GM23338 (cell line): ENCODE measurements at regions not wholly inside any gene's neighbourhood (a gene's known extent, or its start where the extent isn't known, plus 50 kb on each side); places are given as distances from the start of the nearest gene placed in this dataset.

Experiments
- ATAC-seq: fragments of 200-7000 bp; cut with Tn5 transposase; 3 replicates; pipeline ENCODE4 v1.9.1; 2020
- DNase-seq: peaks from one replicate; pipeline ENCODE4 v3.0.0-alpha.2; 2015; ENCODE audit warnings: low spot score
- H2AFZ ChIP-seq: fragments of 200-600 bp; sonication (generic); 2 replicates; pipeline ENCODE4 v1.8.0; 2016; ENCODE audit warnings: antibody characterized with exemption, mild to moderate bottlenecking, moderate library complexity
- H3F3A ChIP-seq: fragments of 200-600 bp; sonication (generic); replicated peaks from 2 replicates; pipeline ENCODE4 v1.8.0; 2017; ENCODE audit warnings: antibody characterized with exemption, mixed run types, low read depth
- H3K27ac ChIP-seq: fragments of 200-600 bp; sonication (generic); 2 replicates; pipeline ENCODE4 v1.6.1; 2016; ENCODE audit warnings: low read depth
- H3K27me3 ChIP-seq: fragments of 200-600 bp; sonication (generic); 2 replicates; pipeline ENCODE4 v1.8.0; 2016; ENCODE audit warnings: mild to moderate bottlenecking, mixed run types, moderate library complexity; ENCODE audit not compliant: insufficient read depth
- H3K36me3 ChIP-seq: fragments of 200-600 bp; sonication (generic); 2 replicates; pipeline ENCODE4 v1.8.0; 2016; ENCODE audit warnings: mild to moderate bottlenecking; ENCODE audit not compliant: insufficient read depth
- H3K4me1 ChIP-seq: fragments of 200-600 bp; sonication (generic); 2 replicates; pipeline ENCODE4 v1.8.0; 2016; ENCODE audit warnings: mild to moderate bottlenecking, moderate library complexity; ENCODE audit not compliant: insufficient read depth
- H3K4me2 ChIP-seq: fragments of 200-600 bp; sonication (generic); 2 replicates; pipeline ENCODE4 v1.7.1; 2017; ENCODE audit warnings: mixed run types
- H3K4me3 ChIP-seq: fragments of 200-600 bp; sonication (generic); 2 replicates; pipeline ENCODE4 v1.6.1; 2016; ENCODE audit warnings: mixed run types
- H3K79me2 ChIP-seq: fragments of 200-600 bp; sonication (generic); replicated peaks from 2 replicates; pipeline ENCODE4 v1.8.0; 2017; ENCODE audit warnings: mild to moderate bottlenecking; ENCODE audit not compliant: insufficient read depth
- H3K9me2 ChIP-seq: fragments of 200-600 bp; sonication (generic); 2 replicates; pipeline ENCODE4 v1.8.0; 2017; ENCODE audit not compliant: insufficient read depth
- H4K20me1 ChIP-seq: fragments of 200-600 bp; sonication (generic); replicated peaks from 2 replicates; pipeline ENCODE4 v1.8.0; 2017; ENCODE audit warnings: mild to moderate bottlenecking; ENCODE audit not compliant: insufficient read depth
- H3K27ac Mint-ChIP-seq: 2 replicates; pipeline ENCODE4 v1.8.0; 2020; ENCODE audit warnings: inconsistent platforms, mild to moderate bottlenecking, moderate library complexity, mixed read lengths
- H3K27me3 Mint-ChIP-seq: 3 replicates; pipeline ENCODE4 v1.8.0; 2022; ENCODE audit warnings: low read depth, mild to moderate bottlenecking, moderate library complexity, mixed read lengths, inconsistent platforms; ENCODE audit not compliant: insufficient read depth, poor library complexity
- H3K36me3 Mint-ChIP-seq: 3 replicates; pipeline ENCODE4 v1.8.0; 2021; ENCODE audit warnings: low read depth, mild to moderate bottlenecking, inconsistent platforms, moderate library complexity, mixed read lengths
- H3K4me1 Mint-ChIP-seq: 3 replicates; pipeline ENCODE4 v1.8.0; 2020; ENCODE audit warnings: mild to moderate bottlenecking, inconsistent platforms, mixed read lengths
- H3K4me3 Mint-ChIP-seq: 3 replicates; pipeline ENCODE4 v1.8.0; 2021; ENCODE audit warnings: moderate library complexity, mild to moderate bottlenecking, inconsistent platforms, mixed read lengths
- H3K9me3 Mint-ChIP-seq: 3 replicates; pipeline ENCODE4 v1.8.0; 2020; ENCODE audit warnings: moderate library complexity, mild to moderate bottlenecking, inconsistent platforms, mixed read lengths
- CREB1 ChIP-seq: fragments of 250-450 bp; sonication (Bioruptor Pico); IDR thresholded peaks from 2 replicates; pipeline ENCODE4 v1.5.0; 2020; ENCODE audit warnings: low read depth, mild to moderate bottlenecking, moderate library complexity
- EZH2 ChIP-seq: fragments of 200-600 bp; sonication (generic); IDR thresholded peaks from one replicate; pipeline ENCODE4 v1.8.0; 2017; ENCODE audit warnings: antibody characterized with exemption, mild to moderate bottlenecking, low read depth; ENCODE audit not compliant: unreplicated experiment
- EZH2phosphoT487 ChIP-seq: fragments of 200-600 bp; sonication (generic); IDR thresholded peaks from one replicate; pipeline ENCODE4 v1.8.1; 2018; ENCODE audit warnings: antibody characterized with exemption; ENCODE audit not compliant: unreplicated experiment
- JUNB ChIP-seq: IDR thresholded peaks from one replicate; pipeline ENCODE4 v1.6.1; 2016; ENCODE audit warnings: antibody characterized with exemption; ENCODE audit not compliant: unreplicated experiment
- NANOG ChIP-seq: IDR thresholded peaks from 2 replicates; pipeline ENCODE4 v1.6.1; 2016; ENCODE audit warnings: antibody characterized with exemption, borderline replicate concordance
- POLR2AphosphoS5 ChIP-seq: IDR thresholded peaks from 2 replicates; pipeline ENCODE4 v1.6.1; 2016; ENCODE audit warnings: antibody characterized with exemption, low read depth
- REST ChIP-seq: IDR thresholded peaks from one replicate; pipeline ENCODE4 v1.6.1; 2018; ENCODE audit warnings: antibody characterized with exemption; ENCODE audit not compliant: unreplicated experiment
- STAT1 ChIP-seq: IDR thresholded peaks from one replicate; pipeline ENCODE4 v1.6.1; 2016; ENCODE audit warnings: antibody characterized with exemption; ENCODE audit not compliant: unreplicated experiment
- ZNF114 ChIP-seq: fragments of 250-450 bp; sonication (Bioruptor Pico); IDR thresholded peaks from 2 replicates; pipeline ENCODE4 v1.5.0; 2020; ENCODE audit warnings: mild to moderate bottlenecking, moderate library complexity
- ZNF331 ChIP-seq: fragments of 250-450 bp; sonication (Bioruptor Pico); IDR thresholded peaks from 2 replicates; pipeline ENCODE4 v1.5.0; 2020; ENCODE audit warnings: low read depth, mild to moderate bottlenecking, moderate library complexity
- TF ChIP-seq, protein P1 (sequence below): fragments of 250-450 bp; sonication (Bioruptor Pico); IDR thresholded peaks from 2 replicates; pipeline ENCODE4 v1.5.0; 2020; ENCODE audit warnings: mild to moderate bottlenecking, moderate library complexity
- TF ChIP-seq, protein P2 (sequence below), 2 experiments: fragments of 200-600 bp in 1 of 2; sonication (generic) in 1 of 2; conservative IDR thresholded peaks; 2 replicates each; pipeline versions ENCODE4 v1.5.1 to v1.6.1; 2016 to 2017; ENCODE audit warnings: antibody characterized with exemption in 2 of 2, low read depth in 2 of 2, mild to moderate bottlenecking in 2 of 2, moderate library complexity in 1 of 2
- TF ChIP-seq, protein P3 (sequence below): IDR thresholded peaks from 2 replicates; pipeline ENCODE4 v1.6.1; 2016; ENCODE audit warnings: antibody characterized with exemption

DNA sequence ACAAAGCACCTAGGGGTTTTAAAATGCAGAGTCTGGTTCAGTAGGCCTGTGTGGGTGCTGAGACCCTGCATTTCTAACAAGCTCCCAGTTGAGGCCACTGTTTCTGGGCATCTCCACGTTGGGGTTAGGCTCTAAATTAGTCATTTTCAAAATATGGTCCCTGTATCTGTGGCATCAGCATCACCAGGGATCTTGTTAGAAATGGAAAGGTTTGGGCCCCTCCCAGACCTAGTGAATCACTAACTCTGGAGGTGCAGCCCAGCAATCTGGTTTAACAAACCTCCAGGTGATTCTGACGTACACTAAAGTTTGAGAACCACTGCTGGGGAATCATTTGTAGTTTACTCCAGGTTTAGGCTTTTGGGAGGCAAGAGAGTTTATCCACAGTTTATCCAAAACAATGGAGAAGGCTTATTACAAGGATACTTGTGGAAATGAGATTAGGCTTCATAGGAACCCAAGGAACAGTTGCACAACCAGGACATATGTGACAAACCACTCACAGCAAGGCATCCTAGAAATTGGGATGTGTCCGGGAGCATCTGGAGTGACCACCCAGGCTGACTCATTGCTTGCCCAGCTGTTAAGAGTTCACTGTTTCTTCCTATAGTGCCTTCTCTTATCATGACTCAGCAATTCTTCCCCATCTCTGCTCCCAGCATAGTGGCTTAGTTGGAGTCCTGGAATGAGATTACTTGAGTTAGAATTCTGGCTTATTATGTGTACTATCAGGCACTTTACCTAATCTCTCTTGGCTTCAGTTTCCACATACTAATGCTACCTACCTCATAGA lies 71.6 kb upstream of the STXBP6 start:
- Mint-ChIP-seq H3K36me3 (no peaks in the 10 kb centered on the region), H3K27ac (no peak overlapping the region; the same call in 1 of the 2 replicates), H3K4me3 (no peak overlapping the region), H3K4me1 (no peaks in the 10 kb centered on the region; the same call in 2 of the 3 replicates), H3K9me3 (no peaks in the 10 kb centered on the region; the same call in 2 of the 3 replicates), H3K27me3 (peaks cover 4% of the 10 kb centered on the region)
- Histone ChIP-seq H3F3A (no peaks in the 10 kb centered on the region), H4K20me1 (no peaks in the 10 kb centered on the region), H3K4me1 (no peaks in the 10 kb centered on the region; the same call in 1 of the 2 replicates), H3K36me3 (no peaks in the 10 kb centered on the region), H2AFZ (peak overlapping the region; percentile 90), H3K27me3 (no peaks in the 10 kb centered on the region), H3K9me2 (0 out of 2 replicates have a peak, but pooled peaks cover 7% of the 10 kb centered on the region), H3K79me2 (no peaks in the 10 kb centered on the region), H3K27ac (no peak overlapping the region), H3K4me2 (no peak overlapping the region), H3K4me3 (no peak overlapping the region)
- no peak for TF ChIP-seq CREB1 (CRISPR knock-in tag)
- no peak for TF ChIP-seq NANOG
- no peak for TF ChIP-seq REST
- TF ChIP-seq, protein P1, sequence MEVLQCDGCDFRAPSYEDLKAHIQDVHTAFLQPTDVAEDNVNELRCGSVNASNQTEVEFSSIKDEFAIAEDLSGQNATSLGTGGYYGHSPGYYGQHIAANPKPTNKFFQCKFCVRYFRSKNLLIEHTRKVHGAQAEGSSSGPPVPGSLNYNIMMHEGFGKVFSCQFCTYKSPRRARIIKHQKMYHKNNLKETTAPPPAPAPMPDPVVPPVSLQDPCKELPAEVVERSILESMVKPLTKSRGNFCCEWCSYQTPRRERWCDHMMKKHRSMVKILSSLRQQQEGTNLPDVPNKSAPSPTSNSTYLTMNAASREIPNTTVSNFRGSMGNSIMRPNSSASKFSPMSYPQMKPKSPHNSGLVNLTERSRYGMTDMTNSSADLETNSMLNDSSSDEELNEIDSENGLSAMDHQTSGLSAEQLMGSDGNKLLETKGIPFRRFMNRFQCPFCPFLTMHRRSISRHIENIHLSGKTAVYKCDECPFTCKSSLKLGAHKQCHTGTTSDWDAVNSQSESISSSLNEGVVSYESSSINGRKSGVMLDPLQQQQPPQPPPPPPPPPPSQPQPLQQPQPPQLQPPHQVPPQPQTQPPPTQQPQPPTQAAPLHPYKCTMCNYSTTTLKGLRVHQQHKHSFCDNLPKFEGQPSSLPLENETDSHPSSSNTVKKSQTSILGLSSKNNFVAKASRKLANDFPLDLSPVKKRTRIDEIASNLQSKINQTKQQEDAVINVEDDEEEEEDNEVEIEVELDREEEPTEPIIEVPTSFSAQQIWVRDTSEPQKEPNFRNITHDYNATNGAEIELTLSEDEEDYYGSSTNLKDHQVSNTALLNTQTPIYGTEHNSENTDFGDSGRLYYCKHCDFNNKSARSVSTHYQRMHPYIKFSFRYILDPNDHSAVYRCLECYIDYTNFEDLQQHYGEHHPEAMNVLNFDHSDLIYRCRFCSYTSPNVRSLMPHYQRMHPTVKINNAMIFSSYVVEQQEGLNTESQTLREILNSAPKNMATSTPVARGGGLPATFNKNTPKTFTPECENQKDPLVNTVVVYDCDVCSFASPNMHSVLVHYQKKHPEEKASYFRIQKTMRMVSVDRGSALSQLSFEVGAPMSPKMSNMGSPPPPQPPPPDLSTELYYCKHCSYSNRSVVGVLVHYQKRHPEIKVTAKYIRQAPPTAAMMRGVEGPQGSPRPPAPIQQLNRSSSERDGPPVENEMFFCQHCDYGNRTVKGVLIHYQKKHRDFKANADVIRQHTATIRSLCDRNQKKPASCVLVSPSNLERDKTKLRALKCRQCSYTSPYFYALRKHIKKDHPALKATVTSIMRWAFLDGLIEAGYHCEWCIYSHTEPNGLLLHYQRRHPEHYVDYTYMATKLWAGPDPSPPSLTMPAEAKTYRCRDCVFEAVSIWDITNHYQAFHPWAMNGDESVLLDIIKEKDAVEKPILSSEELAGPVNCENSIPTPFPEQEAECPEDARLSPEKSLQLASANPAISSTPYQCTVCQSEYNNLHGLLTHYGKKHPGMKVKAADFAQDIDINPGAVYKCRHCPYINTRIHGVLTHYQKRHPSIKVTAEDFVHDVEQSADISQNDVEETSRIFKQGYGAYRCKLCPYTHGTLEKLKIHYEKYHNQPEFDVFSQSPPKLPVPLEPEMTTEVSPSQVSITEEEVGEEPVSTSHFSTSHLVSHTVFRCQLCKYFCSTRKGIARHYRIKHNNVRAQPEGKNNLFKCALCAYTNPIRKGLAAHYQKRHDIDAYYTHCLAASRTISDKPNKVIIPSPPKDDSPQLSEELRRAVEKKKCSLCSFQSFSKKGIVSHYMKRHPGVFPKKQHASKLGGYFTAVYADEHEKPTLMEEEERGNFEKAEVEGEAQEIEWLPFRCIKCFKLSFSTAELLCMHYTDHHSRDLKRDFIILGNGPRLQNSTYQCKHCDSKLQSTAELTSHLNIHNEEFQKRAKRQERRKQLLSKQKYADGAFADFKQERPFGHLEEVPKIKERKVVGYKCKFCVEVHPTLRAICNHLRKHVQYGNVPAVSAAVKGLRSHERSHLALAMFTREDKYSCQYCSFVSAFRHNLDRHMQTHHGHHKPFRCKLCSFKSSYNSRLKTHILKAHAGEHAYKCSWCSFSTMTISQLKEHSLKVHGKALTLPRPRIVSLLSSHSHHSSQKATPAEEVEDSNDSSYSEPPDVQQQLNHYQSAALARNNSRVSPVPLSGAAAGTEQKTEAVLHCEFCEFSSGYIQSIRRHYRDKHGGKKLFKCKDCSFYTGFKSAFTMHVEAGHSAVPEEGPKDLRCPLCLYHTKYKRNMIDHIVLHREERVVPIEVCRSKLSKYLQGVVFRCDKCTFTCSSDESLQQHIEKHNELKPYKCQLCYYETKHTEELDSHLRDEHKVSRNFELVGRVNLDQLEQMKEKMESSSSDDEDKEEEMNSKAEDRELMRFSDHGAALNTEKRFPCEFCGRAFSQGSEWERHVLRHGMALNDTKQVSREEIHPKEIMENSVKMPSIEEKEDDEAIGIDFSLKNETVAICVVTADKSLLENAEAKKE (CRISPR knock-in tag): no peak
- TF ChIP-seq, protein P2, sequence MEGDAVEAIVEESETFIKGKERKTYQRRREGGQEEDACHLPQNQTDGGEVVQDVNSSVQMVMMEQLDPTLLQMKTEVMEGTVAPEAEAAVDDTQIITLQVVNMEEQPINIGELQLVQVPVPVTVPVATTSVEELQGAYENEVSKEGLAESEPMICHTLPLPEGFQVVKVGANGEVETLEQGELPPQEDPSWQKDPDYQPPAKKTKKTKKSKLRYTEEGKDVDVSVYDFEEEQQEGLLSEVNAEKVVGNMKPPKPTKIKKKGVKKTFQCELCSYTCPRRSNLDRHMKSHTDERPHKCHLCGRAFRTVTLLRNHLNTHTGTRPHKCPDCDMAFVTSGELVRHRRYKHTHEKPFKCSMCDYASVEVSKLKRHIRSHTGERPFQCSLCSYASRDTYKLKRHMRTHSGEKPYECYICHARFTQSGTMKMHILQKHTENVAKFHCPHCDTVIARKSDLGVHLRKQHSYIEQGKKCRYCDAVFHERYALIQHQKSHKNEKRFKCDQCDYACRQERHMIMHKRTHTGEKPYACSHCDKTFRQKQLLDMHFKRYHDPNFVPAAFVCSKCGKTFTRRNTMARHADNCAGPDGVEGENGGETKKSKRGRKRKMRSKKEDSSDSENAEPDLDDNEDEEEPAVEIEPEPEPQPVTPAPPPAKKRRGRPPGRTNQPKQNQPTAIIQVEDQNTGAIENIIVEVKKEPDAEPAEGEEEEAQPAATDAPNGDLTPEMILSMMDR (conservative IDR thresholded peaks at IDR 0.05; ENCODE audit: low read depth in 2 of 2): no peak
- no peak for TF ChIP-seq EZH2phosphoT487
- TF ChIP-seq POLR2AphosphoS5: no peak
- TF ChIP-seq ZNF331 (CRISPR knock-in tag): no peak
- TF ChIP-seq STAT1: no peak
- no peak for TF ChIP-seq JUNB
- TF ChIP-seq EZH2: no peak
- TF ChIP-seq, protein P3, sequence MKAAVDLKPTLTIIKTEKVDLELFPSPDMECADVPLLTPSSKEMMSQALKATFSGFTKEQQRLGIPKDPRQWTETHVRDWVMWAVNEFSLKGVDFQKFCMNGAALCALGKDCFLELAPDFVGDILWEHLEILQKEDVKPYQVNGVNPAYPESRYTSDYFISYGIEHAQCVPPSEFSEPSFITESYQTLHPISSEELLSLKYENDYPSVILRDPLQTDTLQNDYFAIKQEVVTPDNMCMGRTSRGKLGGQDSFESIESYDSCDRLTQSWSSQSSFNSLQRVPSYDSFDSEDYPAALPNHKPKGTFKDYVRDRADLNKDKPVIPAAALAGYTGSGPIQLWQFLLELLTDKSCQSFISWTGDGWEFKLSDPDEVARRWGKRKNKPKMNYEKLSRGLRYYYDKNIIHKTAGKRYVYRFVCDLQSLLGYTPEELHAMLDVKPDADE: no peak
- TF ChIP-seq ZNF114 (CRISPR knock-in tag): no peak
- DNase-seq: peak; percentile 23
- ATAC-seq: no peak; the same call in 1 of the 3 replicates
